PC-3 (cell line): ENCODE measurements at regions not wholly inside any gene's neighbourhood (a gene's known extent, or its start where the extent isn't known, plus 50 kb on each side); places are given as distances from the start of the nearest gene placed in this dataset.

Source experiments
- ATAC-seq: fragments of 200-7000 bp; cut with Tn5 transposase; 2 replicates; pipeline ENCODE4 v1.9.1; 2020; ENCODE audit warnings: mild to moderate bottlenecking, moderate library complexity
- BruUV-seq: library from RNA; stranded (reverse); fragments of 400-500 nt; replicated peaks from 2 replicates; lab custom pipeline; 2021; lab: Mats Ljungman, UMichigan
- CTCF ChIA-PET: fragments of 300-600 bp; sonication (Branson Sonifier 250); formaldehyde crosslinking; loops from one replicate; lab custom pipeline; 2022; ENCODE audit warnings: antibody characterized with exemption; lab: Charles Lee
- POLR2A ChIA-PET: fragments of 300-600 bp; sonication (Branson Sonifier 250); formaldehyde crosslinking; loops from one replicate; lab custom pipeline; 2022; ENCODE audit warnings: antibody characterized with exemption; ENCODE audit not compliant: unreplicated experiment; lab: Charles Lee
- DNase-seq: peaks from one replicate; pipeline ENCODE4 v3.0.0-alpha.2; 2015
- H2AFZ ChIP-seq: fragments of 300-600 bp; sonication (generic); 2 replicates; pipeline ENCODE4 v1.6.0; 2016; ENCODE audit warnings: antibody characterized with exemption, low read length
- H3F3A ChIP-seq: fragments of 300-600 bp; sonication (generic); one replicate; pipeline ENCODE4 v1.6.0; 2017; ENCODE audit warnings: antibody characterized with exemption, low read length, control low read depth, mild to moderate bottlenecking; ENCODE audit not compliant: unreplicated experiment
- H3K27ac ChIP-seq: fragments of 300-600 bp; sonication (generic); 2 replicates; pipeline ENCODE4 v1.5.1; 2016; ENCODE audit warnings: mild to moderate bottlenecking, low read length
- H3K27me3 ChIP-seq: fragments of 300-600 bp; sonication (generic); 2 replicates; pipeline ENCODE4 v1.6.1; 2016; ENCODE audit warnings: low read length, mixed read lengths
- H3K36me3 ChIP-seq: fragments of 300-600 bp; sonication (generic); 2 replicates; pipeline ENCODE4 v1.6.1; 2016; ENCODE audit warnings: low read depth, mixed run types, low read length, mixed read lengths
- H3K4me1 ChIP-seq: fragments of 300-600 bp; sonication (generic); 2 replicates; pipeline ENCODE4 v1.5.1; 2016; ENCODE audit warnings: low read length; ENCODE audit not compliant: insufficient read depth
- H3K4me2 ChIP-seq: fragments of 300-600 bp; sonication (generic); 2 replicates; pipeline ENCODE4 v1.6.0; 2016; ENCODE audit warnings: low read length
- H3K4me3 ChIP-seq: fragments of 300-600 bp; sonication (generic); 2 replicates; pipeline ENCODE4 v1.5.1; 2016; ENCODE audit warnings: mild to moderate bottlenecking, low read length, mixed read lengths
- H3K79me2 ChIP-seq: fragments of 300-600 bp; sonication (generic); 2 replicates; pipeline ENCODE4 v1.6.1; 2017; ENCODE audit warnings: low read length, mixed read lengths
- H3K9ac ChIP-seq: fragments of 300-600 bp; sonication (generic); 2 replicates; pipeline ENCODE4 v1.6.0; 2016; ENCODE audit warnings: mild to moderate bottlenecking, low read length
- H3K9me2 ChIP-seq: fragments of 300-600 bp; sonication (generic); replicated peaks from 2 replicates; pipeline ENCODE4 v1.6.1; 2016; ENCODE audit warnings: mixed run types, low read length, mixed read lengths
- H3K9me3 ChIP-seq: fragments of 300-600 bp; sonication (generic); 2 replicates; pipeline ENCODE4 v1.6.1; 2016; ENCODE audit warnings: low read length, mixed read lengths
- H4K20me1 ChIP-seq: fragments of 300-600 bp; sonication (generic); 2 replicates; pipeline ENCODE4 v1.6.1; 2016; ENCODE audit warnings: low read length, mixed read lengths
- CTCF ChIP-seq: fragments of 300-600 bp; sonication (generic); conservative IDR thresholded peaks from 2 replicates; pipeline ENCODE4 v1.5.1; 2017; ENCODE audit warnings: antibody characterized with exemption, low read depth, mild to moderate bottlenecking, low read length
- EZH2 ChIP-seq: fragments of 300-600 bp; sonication (generic); IDR thresholded peaks from one replicate; pipeline ENCODE4 v1.6.1; 2017; ENCODE audit warnings: antibody characterized with exemption, mild to moderate bottlenecking, low read length; ENCODE audit not compliant: unreplicated experiment
- EZH2phosphoT487 ChIP-seq: fragments of 300-600 bp; sonication (generic); IDR thresholded peaks from 2 replicates; pipeline ENCODE4 v1.6.1; 2018; ENCODE audit warnings: mild to moderate bottlenecking, antibody characterized with exemption, low read length, borderline replicate concordance
- intact Hi-C: fragments of 100-400 bp; cut with micrococcal nuclease; formaldehyde crosslinking; loops from 2 replicates; pipeline ENCODE4 v1.9.0; 2023

GRCh38 chr1:242731446-242731845 is 206.9 kb upstream of the PLD5 start:
- no peaks in the 10 kb centered on the region for H3K9me2 ChIP-seq
- no peak for DNase-seq
- ChIA-PET CTCF (no interaction called here), POLR2A (no interaction called here)
- no peak for ATAC-seq
- H3F3A ChIP-seq: no peaks in the 10 kb centered on the region
- H2AFZ ChIP-seq: no peak overlapping the region
- no TSS peak for BruUV-seq
- no peaks in the 10 kb centered on the region for H3K79me2 ChIP-seq
- no peak overlapping the region for H3K9ac ChIP-seq
- H3K27ac ChIP-seq: no peak overlapping the region
- 0 out of 2 replicates have a peak, but pooled peaks cover 3% of the 10 kb centered on the region for H3K9me3 ChIP-seq
- H3K36me3 ChIP-seq: no peaks in the 10 kb centered on the region
- TF ChIP-seq EZH2phosphoT487 (no peak), EZH2 (no peak)
- no peaks in the 10 kb centered on the region for H4K20me1 ChIP-seq
- no peak overlapping the region for H3K4me3 ChIP-seq
- peaks cover 33% of the 10 kb centered on the region for H3K27me3 ChIP-seq
- H3K4me1 ChIP-seq: no peaks in the 10 kb centered on the region
- intact Hi-C loops: no loop called here
- no peak overlapping the region for H3K4me2 ChIP-seq

- intact Hi-C loops: no loop called here
- no peaks in the 10 kb centered on the region for H3K36me3 ChIP-seq
Observed at GRCh38 chr1:242728696-242729095, 204.2 kb upstream of the PLD5 start.

GRCh38 chr1:242723044-242723716 is 198.7 kb upstream of the PLD5 start:
- CTCF ChIA-PET: no interaction called here
- H3K27ac ChIP-seq: no peak overlapping the region
- peaks cover 90% of the 10 kb centered on the region for H3K27me3 ChIP-seq
- no peaks in the 10 kb centered on the region for H3K36me3 ChIP-seq
- DNase-seq: no peak
- TF ChIP-seq CTCF (no peak), EZH2phosphoT487 (no peak), EZH2 (no peak)
- 0 out of 2 replicates have a peak, but pooled peaks cover 4% of the 10 kb centered on the region for H3K9me3 ChIP-seq
- H3F3A ChIP-seq: no peaks in the 10 kb centered on the region
- no peak overlapping the region for H3K4me2 ChIP-seq
- no peaks in the 10 kb centered on the region for H3K4me1 ChIP-seq
- ATAC-seq: no peak
- no peak overlapping the region for H3K9ac ChIP-seq
- H2AFZ ChIP-seq: no peak overlapping the region
- no peaks in the 10 kb centered on the region for H3K79me2 ChIP-seq
- POLR2A ChIA-PET: interaction anchor here (0.5 kb wide), 1 partner anchor 75 kb away, joined by 3 read pairs; no protein-coding TSS in a partner anchor
- intact Hi-C loops: no loop called here
- H3K9me2 ChIP-seq: no peaks in the 10 kb centered on the region
- BruUV-seq: no TSS peak
- no peaks in the 10 kb centered on the region for H4K20me1 ChIP-seq
- no peak overlapping the region for H3K4me3 ChIP-seq

More at GRCh38 chr1:242728696-242729095, 204.2 kb upstream of the PLD5 start:
- no peaks in the 10 kb centered on the region for H4K20me1 ChIP-seq
- H3K79me2 ChIP-seq: no peaks in the 10 kb centered on the region
- no peak for DNase-seq
- H3K4me1 ChIP-seq: no peaks in the 10 kb centered on the region
- no peak for ATAC-seq
- H3K27me3 ChIP-seq: peaks cover 57% of the 10 kb centered on the region
- no peak overlapping the region for H2AFZ ChIP-seq
- no peak overlapping the region for H3K27ac ChIP-seq
- no peak for TF ChIP-seq CTCF
- TF ChIP-seq EZH2phosphoT487: no peak
- no peak for TF ChIP-seq EZH2
- no TSS peak for BruUV-seq
- ChIA-PET CTCF (no interaction called here), POLR2A (no interaction called here)
- no peak overlapping the region for H3K9ac ChIP-seq
- H3K9me2 ChIP-seq: no peaks in the 10 kb centered on the region
- H3K4me2 ChIP-seq: no peak overlapping the region
- H3F3A ChIP-seq: no peaks in the 10 kb centered on the region
- no peak overlapping the region for H3K4me3 ChIP-seq
- 0 out of 2 replicates have a peak, but pooled peaks cover 4% of the 10 kb centered on the region for H3K9me3 ChIP-seq
